ENCODE measurements at regions not wholly inside any gene's neighbourhood (a gene's known extent, or its start where the extent isn't known, plus 50 kb on each side); places are given as distances from the start of the nearest gene placed in this dataset.

- Histone ChIP-seq H3K79me2 (ENCODE audit: control insufficient read depth in 1 of 2, insufficient read depth in 2 of 2, low read length in 2 of 2) (no peaks in the 10 kb centered on the region), H2AK5ac (ENCODE audit: low read depth, low read length) (no peak overlapping the region), H3K4me3 (ENCODE audit: extremely low read depth in 1 of 4, insufficient read depth in 2 of 4, low read depth in 3 of 4, low read length in 4 of 4) (no peak overlapping the region), H3K27me3 (replicated peaks in 1 of 4; ENCODE audit: control insufficient read depth in 3 of 4, extremely low read depth in 1 of 4, insufficient read depth in 3 of 4, low read length in 3 of 4) (no peaks in the 10 kb centered on the region; a peak in 1 of 7 replicates), H3K56ac (replicated peaks; ENCODE audit: insufficient read length, low read depth, low read length) (no peak overlapping the region), H3K14ac (ENCODE audit: insufficient read length) (no peak overlapping the region), H2AFZ (ENCODE audit: low read length) (no peak overlapping the region), H2BK20ac (ENCODE audit: low read length) (no peak overlapping the region), H3K4me1 (replicated peaks in 1 of 4; ENCODE audit: control insufficient read depth in 3 of 4, insufficient read depth in 4 of 4, low read length in 3 of 4) (no peaks in the 10 kb centered on the region), H3K9me3 (ENCODE audit: insufficient read depth in 2 of 2, low read depth in 1 of 2, low read length in 1 of 2) (no peaks in the 10 kb centered on the region), H4K20me1 (replicated peaks in 1 of 2; ENCODE audit: control insufficient read depth in 1 of 2, insufficient read depth in 2 of 2, low read length in 2 of 2) (no peaks in the 10 kb centered on the region), H3K36me3 (ENCODE audit: control insufficient read depth in 2 of 4, insufficient read depth in 4 of 4, low read length in 3 of 4) (no peaks in the 10 kb centered on the region), H3K18ac (ENCODE audit: extremely low read depth, low read length) (no peak overlapping the region), H3K23me2 (ENCODE audit: low read depth, low read length) (no peaks in the 10 kb centered on the region), H4K91ac (replicated peaks; ENCODE audit: insufficient read length, low read length) (no peak overlapping the region), H2BK12ac (ENCODE audit: low read depth, low read length) (no peak overlapping the region), H3K9ac (replicated peaks in 1 of 4; ENCODE audit: extremely low read depth in 1 of 4, low read depth in 3 of 4, low read length in 3 of 4) (no peak overlapping the region), H3K27ac (ENCODE audit: low read depth, low read length) (no peak overlapping the region), H2BK5ac (ENCODE audit: low read depth, low read length) (no peak overlapping the region), H3K23ac (ENCODE audit: insufficient read length) (no peak overlapping the region), H3K79me1 (ENCODE audit: low read depth, low read length) (no peaks in the 10 kb centered on the region), H2BK15ac (ENCODE audit: low read length) (no peak overlapping the region), H4K5ac (ENCODE audit: insufficient read length, low read depth, low read length) (no peak overlapping the region), H4K8ac (ENCODE audit: extremely low read depth, insufficient read depth, low read length) (no peak overlapping the region; the same call in 1 of the 2 replicates), H2BK120ac (replicated peaks; ENCODE audit: low read depth, low read length) (no peak overlapping the region), H3K4me2 (ENCODE audit: insufficient read depth in 1 of 2, low read depth in 2 of 2, low read length in 2 of 2) (no peak overlapping the region), H3K4ac (replicated peaks; ENCODE audit: insufficient read length, low read depth, low read length) (no peak overlapping the region)
- CTCF ChIA-PET (ENCODE audit: partially characterized antibody), result interaction anchor here (1.1 to 1.4 kb wide), 2 partner anchors 17 to 19 kb away, joined by 3 read pairs; no protein-coding TSS in a partner anchor
- FAIRE-seq (no peak), DNase-seq (ENCODE audit: low read depth in 1 of 2, low spot score in 2 of 2) (no peak)
- 91% methylated on average over 5 of the region's 5 CpGs; no CpG with 5 or more reads in 1 of the 2 experiments for WGBS, 2 experiments (ENCODE audit: extremely low coverage in 1 of 2, insufficient coverage in 1 of 2, insufficient read length in 1 of 2, insufficient replicate concordance in 2 of 2, low coverage in 1 of 2, low lambda C conversion rate in 2 of 2, missing lambda C conversion rate in 1 of 2)
- POLR2A ChIA-PET (ENCODE audit: partially characterized antibody), result no interaction called here
- TF ChIP-seq USF2 (IDR thresholded peaks at IDR 0.05; ENCODE audit: low read length), result no peak
- no peak for TF ChIP-seq ASH2L (IDR thresholded peaks at IDR 0.05; ENCODE audit: low read length)
- TF ChIP-seq POLR2AphosphoS5 (IDR thresholded peaks at IDR 0.05; ENCODE audit: low read depth, low read length), result no peak
- TF ChIP-seq BCL11A (IDR thresholded peaks at IDR 0.05; ENCODE audit: low read depth in 2 of 2, low read length in 2 of 2), result no peak
- TF ChIP-seq RBBP5 (IDR thresholded peaks at IDR 0.05; ENCODE audit: borderline replicate concordance, low read depth, low read length), result no peak
- TF ChIP-seq SRF (IDR thresholded peaks at IDR 0.05; ENCODE audit: low read depth, low read length), result no peak
- no peak for TF ChIP-seq TCF12 (IDR thresholded peaks at IDR 0.05; ENCODE audit: low read depth, low read length)
- no peak for TF ChIP-seq SIN3A (conservative IDR thresholded peaks at IDR 0.05 in 1 of 2, IDR thresholded peaks at IDR 0.05 in 1 of 2; ENCODE audit: low read depth in 1 of 2, low read length in 2 of 2)
- no peak for TF ChIP-seq PHF8 (conservative IDR thresholded peaks at IDR 0.05; ENCODE audit: low read depth, low read length)
- TF ChIP-seq KDM5A (IDR thresholded peaks at IDR 0.05; ENCODE audit: low read length), result no peak
Measured at GRCh38 chr19:30078381-30078910, 136.4 kb downstream of the URI1 start.

All from H1 (cell line).